T-helper 2 cell treated with Interferon-gamma antibody and Interleukin-4, amounts not matched to agents 100 ng/mL and 5 ng/mL, for 36 hours (primary cell): ENCODE measurements at regions not wholly inside any gene's neighbourhood (a gene's known extent, or its start where the extent isn't known, plus 50 kb on each side); places are given as distances from the start of the nearest gene placed in this dataset.

ENCODE experiments used
- intact Hi-C: fragments of 100-400 bp; cut with micrococcal nuclease; formaldehyde crosslinking; loops from one replicate; pipeline ENCODE4 v1.15.1; 2023

- intact Hi-C loops, result no loop called here
Observed at GRCh38 chr2:128682266-128682665, 363.6 kb upstream of the HS6ST1 start.

GRCh38 chr2:128682729-128683284 is 364.1 kb upstream of the HS6ST1 start:
- intact Hi-C loops, result no loop called here

- intact Hi-C loops, result no loop called here
Observed at GRCh38 chr2:128684523-128684922, 365.9 kb upstream of the HS6ST1 start.

GRCh38 chr2:128685841-128686496 is 367.3 kb upstream of the HS6ST1 start:
- intact Hi-C loops, result no loop called here

GRCh38 chr2:128686497-128686859 is 367.8 kb upstream of the HS6ST1 start:
- intact Hi-C loops, result no loop called here

GRCh38 chr2:128686881-128687555 is 368.4 kb upstream of the HS6ST1 start:
- intact Hi-C loops, result no loop called here

GRCh38 chr2:128687565-128687964 is 368.9 kb upstream of the HS6ST1 start:
- intact Hi-C loops, result no loop called here

- intact Hi-C loops, result no loop called here
Observed at GRCh38 chr2:128689971-128690370, 371.3 kb upstream of the HS6ST1 start.

GRCh38 chr2:128690431-128690830 is 371.8 kb upstream of the HS6ST1 start:
- intact Hi-C loops, result no loop called here

GRCh38 chr2:128690869-128691268 is 372.2 kb upstream of the HS6ST1 start:
- intact Hi-C loops, result no loop called here

- intact Hi-C loops, result no loop called here
Observed at GRCh38 chr2:128691526-128691925, 372.9 kb upstream of the HS6ST1 start.

GRCh38 chr2:128692895-128693742 is 374.5 kb upstream of the HS6ST1 start:
- intact Hi-C loops, result no loop called here

GRCh38 chr2:128693743-128694029 is 375.0 kb upstream of the HS6ST1 start:
- intact Hi-C loops, result no loop called here

- intact Hi-C loops, result no loop called here
Observed at GRCh38 chr2:128695646-128696220, 377.1 kb upstream of the HS6ST1 start.

GRCh38 chr2:128696421-128696820 is 377.8 kb upstream of the HS6ST1 start:
- intact Hi-C loops, result no loop called here

GRCh38 chr2:128701418-128701817 is 382.8 kb upstream of the HS6ST1 start:
- intact Hi-C loops, result no loop called here

GRCh38 chr2:128702616-128703015 is 383.9 kb upstream of the HS6ST1 start:
- intact Hi-C loops, result no loop called here

GRCh38 chr2:128708106-128708816 is 389.6 kb upstream of the HS6ST1 start:
- intact Hi-C loops, result no loop called here

GRCh38 chr2:128710242-128710641 is 391.6 kb upstream of the HS6ST1 start:
- intact Hi-C loops, result no loop called here

- intact Hi-C loops, result no loop called here
Observed at GRCh38 chr2:128710729-128711128, 392.1 kb upstream of the HS6ST1 start.

- intact Hi-C loops, result no loop called here
Observed at GRCh38 chr2:128714285-128714684, 395.6 kb upstream of the HS6ST1 start.
